B cell (primary cell): ENCODE measurements at regions not wholly inside any gene's neighbourhood (a gene's known extent, or its start where the extent isn't known, plus 50 kb on each side); places are given as distances from the start of the nearest gene placed in this dataset.

ENCODE experiments used
- ATAC-seq: fragments of 200-7000 bp; cut with Tn5 transposase; one replicate; pipeline ENCODE4 v1.10.0; 2021; ENCODE audit warnings: low read depth, mild to moderate bottlenecking, moderate number of reproducible peaks, moderate library complexity
- CTCF ChIA-PET: fragments of 350-600 bp; sonication (Branson Sonifier 250); formaldehyde crosslinking; loops from one replicate; lab custom pipeline; 2021; ENCODE audit warnings: antibody characterized with exemption, inconsistent platforms; lab: Charles Lee
- POLR2A ChIA-PET: fragments of 350-600 bp; sonication (Branson Sonifier 250); formaldehyde crosslinking; loops from one replicate; lab custom pipeline; 2021; ENCODE audit warnings: antibody characterized with exemption; lab: Charles Lee
- DNase-seq: peaks from one replicate; pipeline ENCODE4 v3.0.0; 2013
- H2AFZ ChIP-seq: 2 replicates; pipeline ENCODE4 v1.6.1; 2012; ENCODE audit warnings: mild to moderate bottlenecking, low read depth, low read length; ENCODE audit not compliant: insufficient read depth, poor library complexity, severe bottlenecking
- H3K27ac ChIP-seq, 2 donors: 1 replicate in 1 of 2; 2 replicates in 1 of 2; pipeline ENCODE4 v1.5.1; 2012 to 2013; ENCODE audit warnings: low read length in 2 of 2, mild to moderate bottlenecking in 2 of 2, moderate library complexity in 1 of 2
- H3K27me3 ChIP-seq, 4 experiments: fragments of 200-600 bp in 1 of 4; sonication (generic) in 1 of 4; replicated peaks in 1 of 4; 1 replicate in 2 of 4; 2 replicates in 2 of 4; pipeline versions ENCODE4 v1.6.1 to v1.7.0; 2013 to 2016; ENCODE audit warnings: low read length in 3 of 4, mild to moderate bottlenecking in 2 of 4, mixed read lengths in 1 of 4, moderate library complexity in 1 of 4; ENCODE audit not compliant: insufficient read depth in 4 of 4, control insufficient read depth in 3 of 4; ENCODE audit errors: control extremely low read depth in 1 of 4
- H3K36me3 ChIP-seq, 2 experiments: replicated peaks in 1 of 2; 1 replicate in 1 of 2; 2 replicates in 1 of 2; pipeline versions ENCODE4 v1.6.1 to v1.7.1; 2013; ENCODE audit warnings: low read length in 1 of 2; ENCODE audit not compliant: insufficient read depth in 2 of 2, control insufficient read depth in 1 of 2; ENCODE audit errors: control extremely low read depth in 1 of 2, extremely low read depth in 1 of 2
- H3K4me1 ChIP-seq, 2 donors: fragments of 200-600 bp in 1 of 2; sonication (generic) in 1 of 2; 1 replicate in 1 of 2; 2 replicates in 1 of 2; pipeline versions ENCODE4 v1.5.1 to v1.6.1; 2013 to 2017; ENCODE audit warnings: low read length in 2 of 2; ENCODE audit not compliant: control insufficient read depth in 2 of 2, insufficient read depth in 2 of 2
- H3K4me2 ChIP-seq: replicated peaks from 2 replicates; pipeline ENCODE3; 2012; ENCODE audit warnings: mild to moderate bottlenecking, low read depth, low read length; ENCODE audit not compliant: poor library complexity, severe bottlenecking
- H3K4me3 ChIP-seq, 5 experiments: fragments of 200-600 bp in 1 of 5; sonication (generic) in 1 of 5; 1 replicate in 3 of 5; 2 replicates in 2 of 5; pipeline versions ENCODE4 v1.5.1 to v1.7.0; 2011 to 2016; ENCODE audit warnings: low read length in 4 of 5, mild to moderate bottlenecking in 4 of 5, low read depth in 2 of 5, control low read depth in 1 of 5, moderate library complexity in 1 of 5; ENCODE audit not compliant: insufficient read depth in 1 of 5; ENCODE audit errors: control extremely low read depth in 1 of 5, extremely low read depth in 1 of 5
- H3K79me2 ChIP-seq: fragments of 200-600 bp; sonication (generic); one replicate; pipeline ENCODE4 v1.6.0; 2016; ENCODE audit warnings: low read length; ENCODE audit not compliant: control insufficient read depth, insufficient read depth
- H3K9ac ChIP-seq: fragments of 200-600 bp; sonication (generic); 2 replicates; pipeline ENCODE4 v1.6.1; 2017; ENCODE audit warnings: mild to moderate bottlenecking, low read length, moderate library complexity
- H3K9me3 ChIP-seq, 3 donors: one replicate each; pipeline versions ENCODE4 v1.6.1 to v1.7.1; 2013; ENCODE audit warnings: low read length in 2 of 3; ENCODE audit not compliant: control insufficient read depth in 2 of 3, insufficient read depth in 1 of 3; ENCODE audit errors: control extremely low read depth in 1 of 3
- H4K20me1 ChIP-seq: 2 replicates; pipeline ENCODE4 v1.6.0; 2012; ENCODE audit warnings: mild to moderate bottlenecking, low read length; ENCODE audit not compliant: insufficient read depth, control insufficient read depth, poor library complexity, severe bottlenecking
- H3K27ac Mint-ChIP-seq: one replicate; pipeline ENCODE4 v1.8.0; 2021; ENCODE audit warnings: mixed read lengths
- H3K27me3 Mint-ChIP-seq: one replicate; pipeline ENCODE4 v1.8.0; 2021; ENCODE audit warnings: mixed read lengths
- H3K4me1 Mint-ChIP-seq: one replicate; pipeline ENCODE4 v1.8.0; 2021; ENCODE audit warnings: mixed read lengths
- H3K4me3 Mint-ChIP-seq: one replicate; pipeline ENCODE4 v1.8.0; 2021; ENCODE audit warnings: mixed read lengths
- H3K9me3 Mint-ChIP-seq: one replicate; pipeline ENCODE4 v1.8.0; 2022; ENCODE audit warnings: mixed read lengths; ENCODE audit not compliant: insufficient read depth
- CTCF ChIP-seq: fragments of 200-600 bp; IDR thresholded peaks from one replicate; pipeline ENCODE4 v1.8.0; 2022; ENCODE audit warnings: antibody characterized with exemption, mild to moderate bottlenecking
- EZH2 ChIP-seq: IDR thresholded peaks from 2 replicates; pipeline ENCODE4 v1.6.1; 2012; ENCODE audit warnings: borderline replicate concordance, low read depth, mild to moderate bottlenecking, moderate library complexity, low read length; ENCODE audit not compliant: insufficient read depth, poor library complexity, severe bottlenecking
- whole genome bisulfite sequencing: methylation state at CpG from one replicate; pipeline ENCODE4 v1.1.5; 2013; ENCODE audit warnings: missing lambda C conversion rate; ENCODE audit not compliant: insufficient coverage; 5-methylcytosine and 5-hydroxymethylcytosine counted together
- intact Hi-C: fragments of 100-400 bp; cut with micrococcal nuclease; formaldehyde crosslinking; loops from one replicate; pipeline ENCODE4 v1.10.0; 2022

DNA sequence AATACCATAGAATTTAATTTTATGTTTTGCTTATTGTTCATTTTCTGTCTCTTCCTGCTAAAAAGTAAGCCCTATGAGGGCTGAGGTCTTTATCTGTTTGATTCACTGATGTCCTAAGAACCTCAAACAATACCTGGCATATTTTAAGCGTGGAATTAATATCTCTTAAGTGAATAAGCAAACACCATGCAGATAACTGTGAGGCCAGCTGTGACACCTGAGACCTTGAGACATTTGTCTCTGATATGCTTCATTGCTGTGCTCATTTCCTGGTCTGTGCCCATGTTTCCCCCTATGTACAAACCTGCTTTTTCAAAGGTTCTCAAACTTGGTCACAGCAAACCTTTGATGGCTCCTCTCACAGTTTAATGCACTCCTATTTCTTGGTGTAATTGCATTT is 254.6 kb downstream of the COG6 start:
- Histone ChIP-seq H3K9ac (no peak overlapping the region), H2AFZ (no peak overlapping the region), H3K36me3 (no peaks in the 10 kb centered on the region), H3K9me3 (no peaks in the 10 kb centered on the region), H3K4me2 (no peak overlapping the region), H3K4me1 (no peaks in the 10 kb centered on the region), H3K4me3 (no peak overlapping the region), H4K20me1 (no peaks in the 10 kb centered on the region), H3K27me3 (peaks cover 0 to 3% (median 0%) of the 10 kb centered on the region in 4 experiments), H3K79me2 (no peaks in the 10 kb centered on the region), H3K27ac (no peak overlapping the region)
- Mint-ChIP-seq H3K4me3 (no peak overlapping the region), H3K4me1 (no peaks in the 10 kb centered on the region), H3K27me3 (peaks cover 12% of the 10 kb centered on the region), H3K9me3 (peaks cover 4% of the 10 kb centered on the region), H3K27ac (no peak overlapping the region)
- ChIA-PET CTCF (no interaction called here), POLR2A (no interaction called here)
- TF ChIP-seq CTCF (no peak), EZH2 (no peak)
- 80% methylated on average over 1 of the region's 1 CpG for WGBS
- no peak for DNase-seq
- ATAC-seq: no peak
- intact Hi-C loops: no loop called here

- Histone ChIP-seq H3K27ac (no peak overlapping the region), H3K9ac (no peak overlapping the region), H3K4me3 (no peak overlapping the region), H3K4me2 (no peak overlapping the region), H3K4me1 (no peaks in the 10 kb centered on the region), H3K9me3 (no peaks in the 10 kb centered on the region), H3K27me3 (peaks cover 0 to 3% (median 0%) of the 10 kb centered on the region in 4 experiments), H3K79me2 (no peaks in the 10 kb centered on the region), H3K36me3 (no peaks in the 10 kb centered on the region), H2AFZ (no peak overlapping the region), H4K20me1 (no peaks in the 10 kb centered on the region)
- CTCF ChIA-PET: interaction anchor here (0.9 kb wide), 1 partner anchor 773 kb away, joined by 3 read pairs; no protein-coding TSS in a partner anchor
- DNase-seq (no peak), ATAC-seq (no peak)
- POLR2A ChIA-PET: no interaction called here
- Mint-ChIP-seq H3K27me3 (peaks cover 17% of the 10 kb centered on the region), H3K27ac (no peak overlapping the region), H3K4me1 (no peaks in the 10 kb centered on the region), H3K4me3 (no peak overlapping the region), H3K9me3 (no peaks in the 10 kb centered on the region)
- intact Hi-C loops: no loop called here
- TF ChIP-seq EZH2 (no peak), CTCF (no peak)
These were observed 255.4 kb downstream of the COG6 start for GRCh38 chr13:39910833-39911232.
